ENCODE measurements at regions not wholly inside any gene's neighbourhood (a gene's known extent, or its start where the extent isn't known, plus 50 kb on each side); places are given as distances from the start of the nearest gene placed in this dataset.

DNA sequence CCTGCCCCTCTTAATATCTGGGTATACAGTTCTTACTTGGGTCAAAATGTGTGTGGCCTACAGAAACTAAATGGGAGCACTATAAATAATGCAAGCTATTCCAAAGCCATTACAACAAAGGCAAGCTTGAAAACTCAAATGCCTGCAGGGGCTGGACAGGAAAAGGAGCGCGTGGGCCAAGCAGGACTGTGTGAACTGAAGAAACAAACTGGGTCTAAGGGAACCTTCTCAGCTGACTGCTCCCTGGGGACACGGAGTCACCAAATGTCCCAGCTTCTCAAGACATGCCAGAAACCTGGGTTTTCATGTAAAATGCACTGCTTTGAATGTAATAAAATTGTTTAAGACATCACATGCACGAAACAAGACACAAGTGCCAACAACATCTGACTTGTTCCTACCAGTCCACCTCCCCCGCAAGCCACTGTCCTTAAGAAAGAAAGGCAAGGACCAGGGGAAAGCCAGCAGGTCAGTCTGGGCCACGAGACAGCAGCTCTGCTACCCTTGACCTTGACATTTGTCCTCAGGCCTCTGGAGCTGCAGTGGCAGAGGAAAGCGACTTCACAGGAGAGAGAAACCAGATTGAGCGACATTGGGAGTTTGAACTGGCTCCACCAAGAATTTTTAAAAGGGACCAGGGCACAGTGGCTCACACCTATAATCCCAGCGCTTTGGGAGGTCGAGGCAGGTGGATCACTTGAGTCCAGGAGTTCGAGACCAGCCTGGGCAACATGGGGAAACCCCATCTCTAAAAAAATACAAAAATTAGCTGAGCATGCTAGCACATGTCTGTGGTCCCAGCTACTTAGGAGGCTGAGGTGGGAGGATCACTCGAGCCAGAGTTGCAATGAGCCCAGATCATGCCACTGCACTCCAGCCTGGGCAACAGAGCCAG lies 89.7 kb upstream of the SH3BP4 start:
- no peak for TF ChIP-seq FOXM1 (IDR thresholded peaks at IDR 0.05; ENCODE audit: borderline replicate concordance, low read depth)
- no peak for TF ChIP-seq TAF1 (IDR thresholded peaks at IDR 0.05; ENCODE audit: low read depth)
- TF ChIP-seq YY1 (IDR thresholded peaks at IDR 0.05; ENCODE audit: low read depth): no peak
- TF ChIP-seq, protein P1, sequence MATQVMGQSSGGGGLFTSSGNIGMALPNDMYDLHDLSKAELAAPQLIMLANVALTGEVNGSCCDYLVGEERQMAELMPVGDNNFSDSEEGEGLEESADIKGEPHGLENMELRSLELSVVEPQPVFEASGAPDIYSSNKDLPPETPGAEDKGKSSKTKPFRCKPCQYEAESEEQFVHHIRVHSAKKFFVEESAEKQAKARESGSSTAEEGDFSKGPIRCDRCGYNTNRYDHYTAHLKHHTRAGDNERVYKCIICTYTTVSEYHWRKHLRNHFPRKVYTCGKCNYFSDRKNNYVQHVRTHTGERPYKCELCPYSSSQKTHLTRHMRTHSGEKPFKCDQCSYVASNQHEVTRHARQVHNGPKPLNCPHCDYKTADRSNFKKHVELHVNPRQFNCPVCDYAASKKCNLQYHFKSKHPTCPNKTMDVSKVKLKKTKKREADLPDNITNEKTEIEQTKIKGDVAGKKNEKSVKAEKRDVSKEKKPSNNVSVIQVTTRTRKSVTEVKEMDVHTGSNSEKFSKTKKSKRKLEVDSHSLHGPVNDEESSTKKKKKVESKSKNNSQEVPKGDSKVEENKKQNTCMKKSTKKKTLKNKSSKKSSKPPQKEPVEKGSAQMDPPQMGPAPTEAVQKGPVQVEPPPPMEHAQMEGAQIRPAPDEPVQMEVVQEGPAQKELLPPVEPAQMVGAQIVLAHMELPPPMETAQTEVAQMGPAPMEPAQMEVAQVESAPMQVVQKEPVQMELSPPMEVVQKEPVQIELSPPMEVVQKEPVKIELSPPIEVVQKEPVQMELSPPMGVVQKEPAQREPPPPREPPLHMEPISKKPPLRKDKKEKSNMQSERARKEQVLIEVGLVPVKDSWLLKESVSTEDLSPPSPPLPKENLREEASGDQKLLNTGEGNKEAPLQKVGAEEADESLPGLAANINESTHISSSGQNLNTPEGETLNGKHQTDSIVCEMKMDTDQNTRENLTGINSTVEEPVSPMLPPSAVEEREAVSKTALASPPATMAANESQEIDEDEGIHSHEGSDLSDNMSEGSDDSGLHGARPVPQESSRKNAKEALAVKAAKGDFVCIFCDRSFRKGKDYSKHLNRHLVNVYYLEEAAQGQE (IDR thresholded peaks at IDR 0.05; ENCODE audit: low read depth): no peak
- no peak for TF ChIP-seq TCF12 (IDR thresholded peaks at IDR 0.05; ENCODE audit: low read depth)
- no peak for TF ChIP-seq EGR1 (IDR thresholded peaks at IDR 0.05)
- TF ChIP-seq, protein P2, sequence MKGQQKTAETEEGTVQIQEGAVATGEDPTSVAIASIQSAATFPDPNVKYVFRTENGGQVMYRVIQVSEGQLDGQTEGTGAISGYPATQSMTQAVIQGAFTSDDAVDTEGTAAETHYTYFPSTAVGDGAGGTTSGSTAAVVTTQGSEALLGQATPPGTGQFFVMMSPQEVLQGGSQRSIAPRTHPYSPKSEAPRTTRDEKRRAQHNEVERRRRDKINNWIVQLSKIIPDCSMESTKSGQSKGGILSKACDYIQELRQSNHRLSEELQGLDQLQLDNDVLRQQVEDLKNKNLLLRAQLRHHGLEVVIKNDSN (IDR thresholded peaks at IDR 0.05): no peak
- TF ChIP-seq RAD21 (IDR thresholded peaks at IDR 0.05; ENCODE audit: low read depth): no peak
- no peak for TF ChIP-seq ZBTB7A (IDR thresholded peaks at IDR 0.05; ENCODE audit: low read depth)
- TF ChIP-seq EP300 (IDR thresholded peaks at IDR 0.05; ENCODE audit: borderline replicate concordance): no peak
- no peak for TF ChIP-seq CEBPB (IDR thresholded peaks at IDR 0.05)
- no peak for TF ChIP-seq CREB1 (IDR thresholded peaks at IDR 0.05; ENCODE audit: low read depth)
- TF ChIP-seq, protein P3, sequence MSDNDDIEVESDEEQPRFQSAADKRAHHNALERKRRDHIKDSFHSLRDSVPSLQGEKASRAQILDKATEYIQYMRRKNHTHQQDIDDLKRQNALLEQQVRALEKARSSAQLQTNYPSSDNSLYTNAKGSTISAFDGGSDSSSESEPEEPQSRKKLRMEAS (IDR thresholded peaks at IDR 0.05): no peak
- TF ChIP-seq TEAD4 (IDR thresholded peaks at IDR 0.05): no peak
- no peak for TF ChIP-seq NFIC (IDR thresholded peaks at IDR 0.05)

DNA sequence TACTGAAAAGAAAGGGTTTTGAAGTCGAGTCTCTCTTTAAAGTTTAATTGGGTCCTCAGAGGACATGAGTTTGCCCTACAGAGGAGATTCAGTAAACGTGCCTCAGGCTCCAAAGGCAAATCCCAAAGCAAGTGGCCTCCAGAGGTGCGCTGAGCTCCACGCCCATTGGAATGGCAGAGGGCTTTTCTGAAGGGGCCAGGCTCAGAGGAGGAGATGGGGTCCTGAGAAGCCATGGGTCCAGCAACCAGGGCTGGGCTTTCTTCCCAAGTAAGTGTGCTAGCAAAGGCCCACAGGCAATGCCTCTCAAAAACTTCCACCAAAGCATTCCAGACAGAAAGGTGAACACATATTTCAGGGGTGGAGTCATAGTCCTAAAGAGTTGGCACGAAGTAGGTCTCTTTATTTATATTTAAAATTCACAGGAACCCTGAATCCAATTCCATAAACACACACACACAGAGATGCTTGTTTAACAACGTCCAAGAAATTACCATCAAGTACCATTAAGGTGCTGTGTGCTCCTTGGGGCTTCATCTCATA lies 93.0 kb upstream of the SH3BP4 start:
- TF ChIP-seq EP300 (IDR thresholded peaks at IDR 0.05; ENCODE audit: borderline replicate concordance) (no peak), CREB1 (IDR thresholded peaks at IDR 0.05; ENCODE audit: low read depth) (no peak), NFIC (IDR thresholded peaks at IDR 0.05) (no peak), TCF12 (IDR thresholded peaks at IDR 0.05; ENCODE audit: low read depth) (no peak), YY1 (IDR thresholded peaks at IDR 0.05; ENCODE audit: low read depth) (no peak), FOXM1 (IDR thresholded peaks at IDR 0.05; ENCODE audit: borderline replicate concordance, low read depth) (no peak), EGR1 (IDR thresholded peaks at IDR 0.05) (no peak), CEBPB (IDR thresholded peaks at IDR 0.05) (no peak), TEAD4 (IDR thresholded peaks at IDR 0.05) (no peak), ZBTB7A (IDR thresholded peaks at IDR 0.05; ENCODE audit: low read depth) (no peak), RAD21 (IDR thresholded peaks at IDR 0.05; ENCODE audit: low read depth) (no peak), TAF1 (IDR thresholded peaks at IDR 0.05; ENCODE audit: low read depth) (no peak)
- TF ChIP-seq, protein P2 (IDR thresholded peaks at IDR 0.05): no peak
- TF ChIP-seq, protein P3 (IDR thresholded peaks at IDR 0.05): no peak
- TF ChIP-seq, protein P1 (IDR thresholded peaks at IDR 0.05; ENCODE audit: low read depth): no peak

DNA sequence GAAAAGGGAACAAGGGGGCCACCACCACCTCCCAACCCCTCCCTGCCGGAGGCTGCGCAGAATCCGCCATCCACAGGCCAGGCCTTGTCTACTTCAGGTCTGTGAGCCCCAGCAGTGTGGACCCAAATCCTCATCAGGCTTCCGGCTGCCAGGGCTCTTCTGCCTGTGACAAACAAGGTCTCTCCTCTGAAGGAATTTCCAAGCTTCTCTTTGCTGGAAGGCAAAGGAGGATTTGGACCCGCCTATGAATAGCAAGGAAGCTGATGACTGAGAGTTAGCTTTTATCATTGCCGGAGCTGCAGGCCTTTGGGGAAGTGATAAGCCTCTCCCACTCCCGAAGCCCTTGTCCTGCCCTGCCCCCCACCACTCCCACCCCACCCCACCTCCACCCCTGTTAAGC lies 93.7 kb upstream of the SH3BP4 start:
- no peak for TF ChIP-seq TAF1 (IDR thresholded peaks at IDR 0.05; ENCODE audit: low read depth)

DNA sequence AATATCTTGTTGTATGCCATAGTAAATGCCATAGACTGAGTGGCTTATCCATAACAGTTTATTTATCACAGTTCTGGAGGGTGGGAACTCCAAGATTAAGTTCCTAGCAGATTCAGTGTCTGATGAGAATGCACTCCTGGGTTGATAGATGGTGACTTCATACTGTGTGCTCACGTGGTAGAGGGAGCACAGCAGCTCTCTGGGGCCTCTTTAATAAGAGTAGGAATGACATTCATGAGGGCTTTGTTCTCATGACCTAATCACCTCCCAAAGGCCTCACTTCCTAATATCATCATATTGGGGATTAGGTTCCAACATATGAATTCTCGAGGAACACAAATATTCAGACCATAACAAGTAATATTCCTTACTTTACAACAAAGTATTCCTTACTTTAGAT lies 98.1 kb upstream of the SH3BP4 start:
- TF ChIP-seq, protein P3 (IDR thresholded peaks at IDR 0.05): no peak
- no peak for TF ChIP-seq TEAD4 (IDR thresholded peaks at IDR 0.05)
- TF ChIP-seq CREB1 (IDR thresholded peaks at IDR 0.05; ENCODE audit: low read depth): no peak
- TF ChIP-seq TAF1 (IDR thresholded peaks at IDR 0.05; ENCODE audit: low read depth): no peak
- TF ChIP-seq CEBPB (IDR thresholded peaks at IDR 0.05): no peak
- TF ChIP-seq, protein P1 (IDR thresholded peaks at IDR 0.05; ENCODE audit: low read depth): no peak
- TF ChIP-seq, protein P2 (IDR thresholded peaks at IDR 0.05): no peak
- no peak for TF ChIP-seq EGR1 (IDR thresholded peaks at IDR 0.05)
- TF ChIP-seq ZBTB7A (IDR thresholded peaks at IDR 0.05; ENCODE audit: low read depth): no peak
- no peak for TF ChIP-seq NFIC (IDR thresholded peaks at IDR 0.05)
- no peak for TF ChIP-seq EP300 (IDR thresholded peaks at IDR 0.05; ENCODE audit: borderline replicate concordance)
- TF ChIP-seq FOXM1 (IDR thresholded peaks at IDR 0.05; ENCODE audit: borderline replicate concordance, low read depth): no peak
- TF ChIP-seq TCF12 (IDR thresholded peaks at IDR 0.05; ENCODE audit: low read depth): no peak
- no peak for TF ChIP-seq RAD21 (IDR thresholded peaks at IDR 0.05; ENCODE audit: low read depth)
- TF ChIP-seq YY1 (IDR thresholded peaks at IDR 0.05; ENCODE audit: low read depth): no peak
